ENCODE measurements at regions not wholly inside any gene's neighbourhood (a gene's known extent, or its start where the extent isn't known, plus 50 kb on each side); places are given as distances from the start of the nearest gene placed in this dataset.

DNA sequence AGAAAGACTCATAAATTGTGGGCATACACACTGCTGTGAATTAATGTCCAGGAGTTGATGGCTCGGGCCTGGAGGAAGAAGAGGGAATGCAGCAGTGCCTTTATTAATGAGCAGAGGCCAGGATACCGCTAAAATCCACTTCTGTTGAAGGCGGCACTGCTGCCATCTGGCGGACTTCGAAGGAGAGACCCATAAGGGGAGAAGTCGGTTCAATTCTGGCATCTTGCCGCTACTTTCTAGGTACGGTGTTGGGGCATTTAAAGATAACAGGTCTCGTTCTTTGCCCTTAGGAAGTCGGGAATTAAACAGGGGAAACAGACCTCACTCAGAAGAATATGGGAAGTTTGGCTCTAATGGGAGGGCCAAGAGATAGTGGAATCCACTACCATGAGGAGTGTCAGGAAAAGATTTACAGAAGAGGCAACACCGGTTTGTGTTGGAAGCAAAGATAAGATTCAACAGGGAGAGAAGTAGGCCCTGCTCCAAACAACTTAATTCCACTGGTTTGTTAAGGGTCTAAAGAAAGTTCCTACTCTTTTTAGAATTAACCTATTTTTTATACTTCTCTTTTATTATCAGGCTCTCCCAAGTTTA is 133.6 kb upstream of the GIMD1 start:
- no peaks in the 10 kb centered on the region for H3K9me3 ChIP-seq (ENCODE audit: insufficient read depth, low read length)
- no peaks in the 10 kb centered on the region for H3K79me2 ChIP-seq (ENCODE audit: insufficient read depth, low read length)
- no peaks in the 10 kb centered on the region for H4K20me1 ChIP-seq (ENCODE audit: low read depth, low read length)
- H3K9me2 ChIP-seq (replicated peaks; ENCODE audit: insufficient read depth, low read length) = no peaks in the 10 kb centered on the region
- no peaks in the 10 kb centered on the region for H3F3A ChIP-seq (ENCODE audit: insufficient read depth)
- no peaks in the 10 kb centered on the region for H3K36me3 ChIP-seq (ENCODE audit: low read length)
- H3K4me3 ChIP-seq (ENCODE audit: insufficient read depth, low read length, poor library complexity, severe bottlenecking) = no peak overlapping the region
- TF ChIP-seq EZH2phosphoT487 (conservative IDR thresholded peaks at IDR 0.05; ENCODE audit: low read length) (no peak), CTCF (IDR thresholded peaks at IDR 0.05; ENCODE audit: insufficient read depth, low read length, poor library complexity, severe bottlenecking) (peak; percentile 19)
- H3K4me2 ChIP-seq (ENCODE audit: low read depth, low read length, poor library complexity, severe bottlenecking) = no peak overlapping the region
- no peaks in the 10 kb centered on the region for H3K27me3 ChIP-seq (ENCODE audit: low read length)
- no peak overlapping the region for H2AFZ ChIP-seq (ENCODE audit: low read depth, low read length, severe bottlenecking)
- H3K9ac ChIP-seq (ENCODE audit: low read length) = no peak overlapping the region
- no peak overlapping the region for H3K27ac ChIP-seq (ENCODE audit: low read depth, low read length)

- Histone ChIP-seq H3K79me2 (ENCODE audit: insufficient read depth, low read length) (no peaks in the 10 kb centered on the region), H3K9ac (ENCODE audit: low read length) (no peak overlapping the region), H2AFZ (ENCODE audit: low read depth, low read length, severe bottlenecking) (no peak overlapping the region), H3K27me3 (ENCODE audit: low read length) (no peaks in the 10 kb centered on the region), H3F3A (ENCODE audit: insufficient read depth) (no peaks in the 10 kb centered on the region), H3K36me3 (ENCODE audit: low read length) (no peaks in the 10 kb centered on the region), H3K4me3 (ENCODE audit: insufficient read depth, low read length, poor library complexity, severe bottlenecking) (no peak overlapping the region), H3K27ac (ENCODE audit: low read depth, low read length) (no peak overlapping the region), H3K9me3 (ENCODE audit: insufficient read depth, low read length) (no peaks in the 10 kb centered on the region), H3K9me2 (replicated peaks; ENCODE audit: insufficient read depth, low read length) (no peaks in the 10 kb centered on the region), H3K4me2 (ENCODE audit: low read depth, low read length, poor library complexity, severe bottlenecking) (no peak overlapping the region), H4K20me1 (ENCODE audit: low read depth, low read length) (no peaks in the 10 kb centered on the region)
- TF ChIP-seq EZH2phosphoT487 (conservative IDR thresholded peaks at IDR 0.05; ENCODE audit: low read length) (no peak), CTCF (IDR thresholded peaks at IDR 0.05; ENCODE audit: insufficient read depth, low read length, poor library complexity, severe bottlenecking) (no peak)
These were observed 128.7 kb upstream of the GIMD1 start for GRCh38 chr4:106497271-106497670.

DNA sequence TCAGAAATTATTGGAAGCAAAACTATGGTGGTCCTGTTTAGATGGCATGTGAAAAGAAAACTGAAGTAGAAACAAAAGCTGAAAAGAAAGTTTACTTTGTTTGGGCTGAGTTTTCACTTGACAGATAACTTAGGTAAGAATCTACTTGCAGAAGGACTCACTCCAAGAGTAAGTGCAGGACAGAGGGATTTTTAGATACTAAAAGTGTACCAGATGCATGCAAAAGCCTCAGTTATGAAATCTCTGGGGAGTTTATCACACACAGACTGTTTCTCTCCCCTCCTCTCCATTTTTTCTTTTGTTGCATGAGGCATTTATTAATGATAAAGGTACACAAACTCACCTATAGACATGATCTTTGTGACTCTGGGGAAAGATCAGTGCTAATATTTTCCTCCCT is 127.5 kb upstream of the GIMD1 start:
- Histone ChIP-seq H4K20me1 (ENCODE audit: low read depth, low read length) (no peaks in the 10 kb centered on the region), H3F3A (ENCODE audit: insufficient read depth) (no peaks in the 10 kb centered on the region), H3K27ac (ENCODE audit: low read depth, low read length) (no peak overlapping the region), H3K9me3 (ENCODE audit: insufficient read depth, low read length) (no peaks in the 10 kb centered on the region), H3K9ac (ENCODE audit: low read length) (no peak overlapping the region), H3K36me3 (ENCODE audit: low read length) (no peaks in the 10 kb centered on the region), H3K9me2 (replicated peaks; ENCODE audit: insufficient read depth, low read length) (no peaks in the 10 kb centered on the region), H2AFZ (ENCODE audit: low read depth, low read length, severe bottlenecking) (no peak overlapping the region), H3K4me3 (ENCODE audit: insufficient read depth, low read length, poor library complexity, severe bottlenecking) (no peak overlapping the region), H3K4me2 (ENCODE audit: low read depth, low read length, poor library complexity, severe bottlenecking) (no peak overlapping the region), H3K79me2 (ENCODE audit: insufficient read depth, low read length) (no peaks in the 10 kb centered on the region), H3K27me3 (ENCODE audit: low read length) (no peaks in the 10 kb centered on the region)
- TF ChIP-seq EZH2phosphoT487 (conservative IDR thresholded peaks at IDR 0.05; ENCODE audit: low read length) (no peak), CTCF (IDR thresholded peaks at IDR 0.05; ENCODE audit: insufficient read depth, low read length, poor library complexity, severe bottlenecking) (no peak)

Measured in SU-DHL-6 (cell line).